HUES6 (cell line): ENCODE measurements at regions not wholly inside any gene's neighbourhood (a gene's known extent, or its start where the extent isn't known, plus 50 kb on each side); places are given as distances from the start of the nearest gene placed in this dataset.
"Not testable (repeated sequence)": the region's sequence is repeated elsewhere in the genome, so short reads cannot be mapped to it uniquely, and the experiment has no call there.

ENCODE experiments used
- H3K27ac ChIP-seq: 2 replicates; pipeline ENCODE4 v1.7.0; 2013; ENCODE audit warnings: low read depth, mild to moderate bottlenecking, low read length, inconsistent platforms
- H3K27me3 ChIP-seq: 2 replicates; pipeline ENCODE4 v1.6.1; 2013; ENCODE audit warnings: low read length; ENCODE audit not compliant: control insufficient read depth, insufficient read depth
- H3K36me3 ChIP-seq: 2 replicates; pipeline ENCODE4 v1.6.1; 2013; ENCODE audit warnings: low read length; ENCODE audit not compliant: control insufficient read depth, insufficient read depth
- H3K4me1 ChIP-seq: 2 replicates; pipeline ENCODE4 v1.6.1; 2013; ENCODE audit warnings: low read length; ENCODE audit not compliant: control insufficient read depth, insufficient read depth
- H3K4me3 ChIP-seq: 2 replicates; pipeline ENCODE4 v1.5.1; 2013; ENCODE audit warnings: low read depth, low read length
- H3K9ac ChIP-seq: one replicate; pipeline ENCODE4 v1.6.1; 2013; ENCODE audit warnings: mild to moderate bottlenecking, low read length
- H3K9me3 ChIP-seq: 2 replicates; pipeline ENCODE4 v1.6.1; 2013; ENCODE audit warnings: low read depth, low read length; ENCODE audit not compliant: control insufficient read depth, insufficient read depth

DNA sequence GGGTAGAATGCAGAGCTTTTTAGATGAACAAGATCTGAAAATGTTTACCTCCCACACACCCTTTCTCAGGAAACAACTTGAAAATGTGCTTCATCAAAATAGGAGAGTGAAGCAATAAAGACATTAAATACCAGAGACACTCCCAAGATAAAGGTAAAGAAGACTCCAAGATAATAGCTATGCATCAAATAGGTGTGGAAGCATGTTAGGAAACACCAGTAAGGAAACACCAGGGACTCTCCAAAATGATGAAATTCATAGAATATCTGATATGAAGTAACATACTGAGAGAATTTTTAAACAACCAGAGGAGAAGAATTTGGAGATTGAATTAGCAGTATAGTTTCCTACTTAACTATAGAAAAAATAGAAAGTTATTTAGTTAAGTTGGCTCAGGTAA is 57.0 kb downstream of the OR10A6 start:
- Histone ChIP-seq H3K9me3 (no peaks in the 10 kb centered on the region; the same call in 1 of the 2 replicates), H3K27ac (no peak overlapping the region), H3K4me1 (no peaks in the 10 kb centered on the region), H3K36me3 (no peaks in the 10 kb centered on the region), H3K4me3 (no peak overlapping the region), H3K9ac (no peak overlapping the region), H3K27me3 (no peaks in the 10 kb centered on the region)

DNA sequence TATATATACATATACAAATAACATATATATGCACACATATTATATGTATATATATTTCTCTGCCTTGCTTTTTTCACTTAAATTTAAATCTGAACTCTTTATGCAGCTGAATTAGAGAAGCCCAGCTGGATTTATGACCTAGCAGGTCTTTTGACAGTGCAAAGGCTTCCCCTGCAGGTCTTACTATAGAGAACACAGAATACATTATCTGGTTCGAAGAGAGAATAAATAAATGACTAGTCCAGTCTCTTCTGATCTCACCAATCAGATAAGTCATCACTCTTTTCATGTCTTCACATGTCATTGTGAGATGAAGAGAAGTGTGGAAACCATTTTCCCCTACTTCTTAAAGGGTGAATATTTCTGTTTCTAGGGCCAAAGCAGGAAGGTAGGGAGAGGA is 58.2 kb downstream of the OR10A6 start:
- Histone ChIP-seq H3K4me1 (no peaks in the 10 kb centered on the region), H3K27me3 (no peaks in the 10 kb centered on the region), H3K4me3 (no peak overlapping the region), H3K9me3 (no peaks in the 10 kb centered on the region; the same call in 1 of the 2 replicates), H3K9ac (no peak overlapping the region), H3K36me3 (no peaks in the 10 kb centered on the region), H3K27ac (no peak overlapping the region)

DNA sequence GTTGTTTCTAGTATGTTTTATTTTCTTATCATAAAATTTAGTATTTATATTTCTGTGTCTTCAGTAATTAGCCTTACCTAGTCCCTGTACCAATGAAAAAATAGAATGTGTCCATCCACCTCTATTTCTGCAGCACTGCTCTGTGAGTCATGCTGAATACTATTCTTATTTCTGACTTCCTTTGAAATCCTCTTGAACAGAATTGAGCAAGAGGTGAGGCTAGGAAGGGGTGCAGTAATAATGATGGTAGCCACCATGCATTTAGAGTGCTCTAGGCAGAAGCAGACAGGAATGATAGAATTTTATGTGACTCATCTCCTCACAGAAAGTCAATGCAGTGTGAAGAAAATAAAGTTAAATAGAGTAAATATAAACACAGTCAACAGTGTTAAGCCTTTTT is 60.0 kb downstream of the OR10A6 start:
- H3K9ac ChIP-seq = no peak overlapping the region
- no peaks in the 10 kb centered on the region for H3K4me1 ChIP-seq
- no peak overlapping the region for H3K4me3 ChIP-seq
- no peak overlapping the region for H3K27ac ChIP-seq
- no peaks in the 10 kb centered on the region; the same call in 1 of the 2 replicates for H3K9me3 ChIP-seq
- no peaks in the 10 kb centered on the region for H3K36me3 ChIP-seq
- H3K27me3 ChIP-seq = no peaks in the 10 kb centered on the region

DNA sequence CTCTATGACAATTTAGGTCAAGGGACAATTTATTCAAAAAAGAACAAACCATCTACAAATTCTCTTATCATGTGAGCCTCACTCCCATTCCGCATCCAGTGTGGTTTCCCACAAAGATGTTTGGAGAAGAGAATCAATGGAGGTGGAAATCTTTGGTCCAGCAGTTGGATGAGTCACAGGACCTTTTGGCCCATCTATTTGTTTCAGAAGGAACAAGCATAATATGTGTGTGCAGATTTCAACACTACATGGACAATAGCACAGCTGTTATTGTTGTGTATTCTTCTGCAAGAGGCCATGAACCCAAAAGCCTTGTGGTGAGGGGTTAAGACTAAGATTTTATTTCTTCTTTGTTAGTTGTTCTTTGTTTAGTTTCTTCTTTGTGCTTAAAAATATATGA is 61.6 kb downstream of the OR10A6 start:
- Histone ChIP-seq H3K27me3 (no peaks in the 10 kb centered on the region), H3K4me3 (no peak overlapping the region), H3K9me3 (no peaks in the 10 kb centered on the region; the same call in 1 of the 2 replicates), H3K27ac (no peak overlapping the region), H3K9ac (no peak overlapping the region), H3K36me3 (no peaks in the 10 kb centered on the region), H3K4me1 (no peaks in the 10 kb centered on the region)

DNA sequence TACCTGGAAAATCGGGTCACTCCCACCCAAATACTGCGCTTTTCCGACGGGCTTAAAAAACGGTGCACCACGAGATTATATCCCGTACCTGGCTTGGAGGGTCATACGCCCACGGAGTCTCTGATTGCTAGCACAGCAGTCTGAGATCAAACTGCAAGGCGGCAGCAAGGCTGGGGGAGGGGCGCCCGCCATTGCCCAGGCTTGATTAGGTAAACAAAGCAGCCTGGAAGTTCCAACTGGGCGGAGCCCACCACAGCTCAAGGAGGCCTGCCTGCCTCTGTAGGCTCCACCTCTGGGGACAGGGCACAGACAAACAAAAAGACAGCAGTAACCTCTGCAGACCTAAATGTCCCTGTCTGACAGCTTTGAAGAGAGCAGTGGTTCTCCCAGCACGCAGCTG is 64.5 kb upstream of the OR5P2 start:
- peak overlapping the region; percentile 45; the same call in 1 of the 2 replicates for H3K4me3 ChIP-seq
- H3K4me1 ChIP-seq, H3K36me3 ChIP-seq, H3K9me3 ChIP-seq, H3K27me3 ChIP-seq, H3K27ac ChIP-seq: not testable (repeated sequence)
- H3K9ac ChIP-seq = peak overlapping the region; percentile 39

DNA sequence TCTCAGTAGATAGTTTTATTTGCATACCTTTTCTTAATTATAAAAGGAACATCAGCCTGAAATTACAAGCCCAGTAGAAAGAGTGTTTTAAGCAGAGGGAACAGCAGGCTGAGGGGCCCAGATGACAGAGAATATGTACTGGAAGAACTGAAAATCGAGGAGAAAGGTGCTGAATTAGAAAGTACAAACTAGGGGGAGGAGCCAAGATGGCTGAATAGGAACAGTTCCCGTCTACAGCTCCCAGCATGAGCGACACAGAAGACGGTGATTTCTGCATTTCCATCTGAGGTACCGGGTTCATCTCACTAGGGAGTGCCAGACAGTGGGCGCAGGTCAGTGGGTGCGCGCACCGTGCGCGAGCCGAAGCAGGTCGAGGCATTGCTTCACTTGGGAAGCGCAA is 64.1 kb upstream of the OR5P2 start:
- H3K9ac ChIP-seq = peak overlapping the region; percentile 39
- not testable (repeated sequence) for H3K4me1 ChIP-seq, H3K36me3 ChIP-seq, H3K27me3 ChIP-seq, H3K9me3 ChIP-seq
- peak overlapping the region; percentile 45 for H3K4me3 ChIP-seq
- H3K27ac ChIP-seq = peak overlapping the region; percentile 15; the same call in 1 of the 2 replicates

DNA sequence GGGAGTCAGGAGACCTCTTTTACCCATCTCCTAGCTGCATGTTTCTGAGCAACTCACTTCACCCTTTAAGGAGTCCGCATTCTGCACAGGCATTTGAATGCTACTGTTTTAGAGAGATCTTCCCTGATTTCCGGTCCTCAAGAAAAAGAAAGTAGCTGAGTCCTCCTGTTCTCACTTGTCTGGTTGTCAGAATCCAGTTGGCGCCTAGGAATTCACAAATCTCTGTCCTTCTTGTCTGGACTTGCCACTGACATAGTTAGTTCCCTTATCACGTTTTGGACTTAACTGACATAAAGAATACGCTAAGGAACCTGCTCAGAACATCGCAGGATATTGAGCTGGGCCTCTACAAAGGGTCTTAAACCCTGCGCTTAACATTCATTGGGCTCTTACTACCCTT is 61.3 kb upstream of the OR5P2 start:
- Histone ChIP-seq H3K36me3 (no peaks in the 10 kb centered on the region), H3K27ac (no peak overlapping the region), H3K27me3 (no peaks in the 10 kb centered on the region), H3K9me3 (no peaks in the 10 kb centered on the region), H3K9ac (no peak overlapping the region), H3K4me1 (0 out of 2 replicates have a peak, but pooled peaks cover 2% of the 10 kb centered on the region), H3K4me3 (no peak overlapping the region)

DNA sequence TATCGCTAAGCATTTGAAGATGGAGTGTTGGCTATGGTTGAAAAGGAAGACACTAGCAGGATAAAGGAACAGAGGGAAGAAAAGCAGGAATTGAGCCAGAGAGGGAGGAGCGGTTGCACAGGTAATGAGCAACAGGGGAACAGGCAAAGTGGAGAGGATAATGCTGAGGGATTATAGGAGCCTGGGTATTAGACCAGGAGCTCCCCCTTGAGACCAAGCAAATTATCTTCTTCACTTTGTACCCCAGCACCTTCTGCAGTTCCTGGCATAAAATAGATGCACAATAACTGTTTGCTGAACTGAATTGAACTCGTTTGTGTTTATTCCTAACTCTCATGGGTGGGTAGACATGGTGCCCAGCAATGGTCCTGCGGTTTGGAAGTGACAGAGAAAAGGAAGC is 54.6 kb upstream of the OR5P2 start:
- no peaks in the 10 kb centered on the region for H3K27me3 ChIP-seq
- H3K36me3 ChIP-seq = no peaks in the 10 kb centered on the region
- H3K27ac ChIP-seq = no peak overlapping the region
- H3K9me3 ChIP-seq = no peaks in the 10 kb centered on the region
- H3K4me3 ChIP-seq = no peak overlapping the region
- 0 out of 2 replicates have a peak, but pooled peaks cover 5% of the 10 kb centered on the region for H3K4me1 ChIP-seq
- H3K9ac ChIP-seq = no peak overlapping the region

DNA sequence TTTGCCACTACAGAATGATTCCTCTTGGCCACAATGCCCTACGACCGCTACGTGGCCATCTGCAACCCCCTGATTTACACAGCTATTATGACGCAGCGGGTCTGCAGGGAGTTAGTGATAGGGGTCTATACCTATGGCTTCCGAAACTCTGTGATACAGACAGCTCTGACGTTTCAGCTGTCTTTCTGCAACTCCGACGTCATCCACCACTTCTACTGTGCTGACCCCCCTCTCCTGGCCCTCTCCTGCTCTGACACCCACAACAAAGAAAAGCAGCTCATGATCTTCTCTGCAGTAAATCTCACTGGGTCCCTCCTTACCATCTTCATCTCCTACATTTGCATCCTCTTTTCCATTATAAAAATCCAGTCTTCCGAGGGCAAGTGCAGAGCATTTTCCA is 52.3 kb upstream of the OR5P2 start:
- no peak overlapping the region for H3K27ac ChIP-seq

More for the DNA sequence above, 52.3 kb upstream of the OR5P2 start:
- Histone ChIP-seq H3K36me3 (no peaks in the 10 kb centered on the region), H3K27me3 (no peaks in the 10 kb centered on the region), H3K4me3 (no peak overlapping the region), H3K9me3 (no peaks in the 10 kb centered on the region), H3K9ac (no peak overlapping the region), H3K4me1 (0 out of 2 replicates have a peak, but pooled peaks cover 5% of the 10 kb centered on the region)
